KMS-11 (cell line): ENCODE measurements at regions not wholly inside any gene's neighbourhood (a gene's known extent, or its start where the extent isn't known, plus 50 kb on each side); places are given as distances from the start of the nearest gene placed in this dataset.

Experiments used
- H2AFZ ChIP-seq: fragments of 200-600 bp; sonication (generic); 2 replicates; pipeline ENCODE4 v1.6.1; 2016; ENCODE audit warnings: antibody characterized with exemption, mixed run types, low read depth
- H3K27ac ChIP-seq: fragments of 200-600 bp; sonication (generic); 2 replicates; pipeline ENCODE4 v1.6.1; 2016; ENCODE audit warnings: mild to moderate bottlenecking, mixed run types
- H3K27me3 ChIP-seq: fragments of 200-600 bp; sonication (generic); 2 replicates; pipeline ENCODE4 v1.6.1; 2017; ENCODE audit warnings: mild to moderate bottlenecking, low read depth, mixed run types, moderate library complexity; ENCODE audit not compliant: insufficient read depth
- H3K36me3 ChIP-seq: fragments of 200-600 bp; sonication (generic); 2 replicates; pipeline ENCODE4 v1.6.1; 2017; ENCODE audit warnings: mild to moderate bottlenecking, mixed run types; ENCODE audit not compliant: insufficient read depth
- H3K4me1 ChIP-seq: fragments of 200-600 bp; sonication (generic); 2 replicates; pipeline ENCODE4 v1.6.1; 2016; ENCODE audit warnings: mild to moderate bottlenecking, low read depth, mixed run types; ENCODE audit not compliant: poor library complexity, severe bottlenecking
- H3K4me2 ChIP-seq: fragments of 200-600 bp; sonication (generic); 2 replicates; pipeline ENCODE4 v1.7.0; 2016; ENCODE audit warnings: mild to moderate bottlenecking, mixed run types
- H3K4me3 ChIP-seq: fragments of 200-600 bp; sonication (generic); IDR thresholded peaks from 2 replicates; pipeline ENCODE4 v1.6.1; 2017; ENCODE audit warnings: low read depth, low read length, mixed read lengths; ENCODE audit not compliant: insufficient read depth
- H3K79me2 ChIP-seq: fragments of 200-600 bp; sonication (generic); 2 replicates; pipeline ENCODE4 v1.6.1; 2016; ENCODE audit warnings: low read depth, mixed run types; ENCODE audit not compliant: insufficient read depth
- H3K9ac ChIP-seq: fragments of 200-600 bp; sonication (generic); 2 replicates; pipeline ENCODE4 v1.6.1; 2016; ENCODE audit warnings: mild to moderate bottlenecking, mixed run types
- H4K20me1 ChIP-seq: fragments of 200-600 bp; sonication (generic); 2 replicates; pipeline ENCODE4 v1.6.1; 2016; ENCODE audit warnings: mild to moderate bottlenecking, mixed run types; ENCODE audit not compliant: insufficient read depth
- TF ChIP-seq, protein P1 (sequence below): fragments of 200-600 bp; sonication (generic); conservative IDR thresholded peaks from 2 replicates; pipeline ENCODE4 v1.6.1; 2017; ENCODE audit warnings: low read depth, mild to moderate bottlenecking, antibody characterized with exemption, low read length, moderate library complexity, mixed read lengths

GRCh38 chr2:34747643-34748042 lies 1148.5 kb upstream of the FAM98A start:
- H3K4me2 ChIP-seq = no peak overlapping the region

DNA sequence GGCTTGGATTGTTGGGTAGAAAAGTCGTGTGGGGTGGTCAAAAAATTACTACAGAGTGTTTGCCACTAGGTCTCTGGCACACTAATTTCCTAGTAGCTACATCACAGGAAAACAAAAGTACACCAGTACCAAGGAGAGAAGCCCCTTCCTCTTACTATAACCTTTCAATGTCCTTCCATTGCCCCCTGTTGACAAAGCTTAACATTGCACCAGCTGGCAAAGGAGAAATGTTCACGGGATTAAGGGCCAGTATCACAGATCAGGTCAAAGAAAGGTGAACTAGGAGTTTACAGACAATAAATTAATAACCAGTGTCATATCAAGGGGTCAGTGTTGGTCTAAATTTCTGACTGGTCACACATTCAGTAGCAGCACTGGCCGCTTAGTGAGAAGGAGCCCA lies 1139.6 kb upstream of the FAM98A start:
- no peaks in the 10 kb centered on the region for H4K20me1 ChIP-seq
- no peaks in the 10 kb centered on the region for H3K4me1 ChIP-seq
- no peaks in the 10 kb centered on the region for H3K36me3 ChIP-seq

More at GRCh38 chr2:34747643-34748042, 1148.5 kb upstream of the FAM98A start:
- H3K4me1 ChIP-seq = no peaks in the 10 kb centered on the region
- H3K4me3 ChIP-seq = no peak overlapping the region
- no peak overlapping the region for H3K27ac ChIP-seq
- H3K9ac ChIP-seq = no peak overlapping the region
- H3K36me3 ChIP-seq = no peaks in the 10 kb centered on the region
- no peaks in the 10 kb centered on the region for H3K27me3 ChIP-seq
- H3K79me2 ChIP-seq = no peaks in the 10 kb centered on the region
- H4K20me1 ChIP-seq = no peaks in the 10 kb centered on the region
- no peak overlapping the region for H2AFZ ChIP-seq
- TF ChIP-seq, protein P1, sequence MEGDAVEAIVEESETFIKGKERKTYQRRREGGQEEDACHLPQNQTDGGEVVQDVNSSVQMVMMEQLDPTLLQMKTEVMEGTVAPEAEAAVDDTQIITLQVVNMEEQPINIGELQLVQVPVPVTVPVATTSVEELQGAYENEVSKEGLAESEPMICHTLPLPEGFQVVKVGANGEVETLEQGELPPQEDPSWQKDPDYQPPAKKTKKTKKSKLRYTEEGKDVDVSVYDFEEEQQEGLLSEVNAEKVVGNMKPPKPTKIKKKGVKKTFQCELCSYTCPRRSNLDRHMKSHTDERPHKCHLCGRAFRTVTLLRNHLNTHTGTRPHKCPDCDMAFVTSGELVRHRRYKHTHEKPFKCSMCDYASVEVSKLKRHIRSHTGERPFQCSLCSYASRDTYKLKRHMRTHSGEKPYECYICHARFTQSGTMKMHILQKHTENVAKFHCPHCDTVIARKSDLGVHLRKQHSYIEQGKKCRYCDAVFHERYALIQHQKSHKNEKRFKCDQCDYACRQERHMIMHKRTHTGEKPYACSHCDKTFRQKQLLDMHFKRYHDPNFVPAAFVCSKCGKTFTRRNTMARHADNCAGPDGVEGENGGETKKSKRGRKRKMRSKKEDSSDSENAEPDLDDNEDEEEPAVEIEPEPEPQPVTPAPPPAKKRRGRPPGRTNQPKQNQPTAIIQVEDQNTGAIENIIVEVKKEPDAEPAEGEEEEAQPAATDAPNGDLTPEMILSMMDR = no peak

GRCh38 chr2:34737146-34737545 lies 1138.0 kb upstream of the FAM98A start:
- TF ChIP-seq, protein P1 = no peak
- H3K27ac ChIP-seq = no peak overlapping the region
- no peaks in the 10 kb centered on the region for H3K27me3 ChIP-seq
- no peaks in the 10 kb centered on the region for H3K79me2 ChIP-seq
- H3K4me3 ChIP-seq = no peak overlapping the region
- no peaks in the 10 kb centered on the region for H3K36me3 ChIP-seq
- no peak overlapping the region for H2AFZ ChIP-seq
- H4K20me1 ChIP-seq = no peaks in the 10 kb centered on the region
- H3K4me2 ChIP-seq = no peak overlapping the region
- H3K4me1 ChIP-seq = no peaks in the 10 kb centered on the region
- H3K9ac ChIP-seq = no peak overlapping the region

More for the DNA sequence above, 1139.6 kb upstream of the FAM98A start:
- no peak overlapping the region for H2AFZ ChIP-seq
- H3K27me3 ChIP-seq = no peaks in the 10 kb centered on the region
- TF ChIP-seq, protein P1 = no peak; the same call in 1 of the 2 replicates
- no peak overlapping the region for H3K9ac ChIP-seq
- no peaks in the 10 kb centered on the region for H3K79me2 ChIP-seq
- no peak overlapping the region for H3K27ac ChIP-seq
- no peak overlapping the region for H3K4me3 ChIP-seq
- no peak overlapping the region for H3K4me2 ChIP-seq

- Histone ChIP-seq H3K79me2 (no peaks in the 10 kb centered on the region), H2AFZ (no peak overlapping the region), H3K4me3 (no peak overlapping the region), H3K36me3 (no peaks in the 10 kb centered on the region), H3K4me2 (no peak overlapping the region), H4K20me1 (no peaks in the 10 kb centered on the region), H3K9ac (no peak overlapping the region), H3K27ac (no peak overlapping the region), H3K4me1 (no peaks in the 10 kb centered on the region), H3K27me3 (no peaks in the 10 kb centered on the region)
- TF ChIP-seq, protein P1 = no peak
Measured at GRCh38 chr2:34736482-34736881, 1137.4 kb upstream of the FAM98A start.
